NB4 (cell line): ENCODE measurements at regions not wholly inside any gene's neighbourhood (a gene's known extent, or its start where the extent isn't known, plus 50 kb on each side); places are given as distances from the start of the nearest gene placed in this dataset.

Experiments
- DNase-seq: peaks from one replicate; pipeline ENCODE4 v3.0.0; 2010; ENCODE audit warnings: low read depth
- H3K4me3 ChIP-seq: one replicate; pipeline ENCODE4 v1.5.1; 2011; ENCODE audit warnings: mild to moderate bottlenecking, low read depth, low read length, moderate library complexity
- CTCF ChIP-seq: IDR thresholded peaks from one replicate; pipeline ENCODE4 v1.5.1; 2012; ENCODE audit warnings: low read depth, low read length
- MAX ChIP-seq: IDR thresholded peaks from 2 replicates; pipeline ENCODE4 v1.6.1; 2011; ENCODE audit warnings: low read depth, low read length
- MYC ChIP-seq: IDR thresholded peaks from 2 replicates; pipeline ENCODE4 v1.6.1; 2011; ENCODE audit warnings: low read depth, low read length
- POLR2A ChIP-seq: IDR thresholded peaks from 2 replicates; pipeline ENCODE4 v1.6.1; 2011; ENCODE audit warnings: mild to moderate bottlenecking; ENCODE audit not compliant: insufficient read length; ENCODE audit errors: extremely low read depth

- DNase-seq, result no peak
- no peak overlapping the region for H3K4me3 ChIP-seq
- no peak for TF ChIP-seq MYC
Measured at GRCh38 chr9:129472651-129473102, 148.2 kb downstream of the C9orf50 start.

GRCh38 chr9:129471201-129472019 is 149.5 kb downstream of the C9orf50 start:
- DNase-seq, result no peak
- H3K4me3 ChIP-seq, result no peak overlapping the region
- TF ChIP-seq MYC, result no peak
- TF ChIP-seq MAX, result no peak
- TF ChIP-seq CTCF, result no peak
- no peak for TF ChIP-seq POLR2A

- no peak overlapping the region for H3K4me3 ChIP-seq
- no peak for DNase-seq
- TF ChIP-seq CTCF (no peak), MYC (no peak), POLR2A (no peak), MAX (no peak)
Measured at GRCh38 chr9:129469988-129470316, 150.9 kb downstream of the C9orf50 start.

GRCh38 chr9:129469188-129469987 is 151.5 kb downstream of the C9orf50 start:
- DNase-seq, result no peak
- no peak overlapping the region for H3K4me3 ChIP-seq
- no peak for TF ChIP-seq POLR2A
- TF ChIP-seq CTCF, result no peak
- no peak for TF ChIP-seq MYC
- TF ChIP-seq MAX, result no peak

GRCh38 chr9:129467739-129468666 is 152.9 kb downstream of the C9orf50 start:
- DNase-seq, result no peak
- TF ChIP-seq MAX, result no peak
- no peak for TF ChIP-seq CTCF
- no peak for TF ChIP-seq MYC
- no peak for TF ChIP-seq POLR2A
- no peak overlapping the region for H3K4me3 ChIP-seq

GRCh38 chr9:129467004-129467588 is 153.8 kb downstream of the C9orf50 start:
- DNase-seq, result peak; percentile 34
- TF ChIP-seq MAX (no peak), CTCF (no peak), POLR2A (no peak), MYC (no peak)
- H3K4me3 ChIP-seq, result no peak overlapping the region
